Keratinocyte (primary cell): ENCODE measurements at regions not wholly inside any gene's neighbourhood (a gene's known extent, or its start where the extent isn't known, plus 50 kb on each side); places are given as distances from the start of the nearest gene placed in this dataset.

Experiments
- EZH2 ChIP-seq: IDR thresholded peaks from one replicate; pipeline ENCODE4 v1.6.1; 2012; ENCODE audit warnings: inconsistent platforms, mild to moderate bottlenecking, low read length, moderate library complexity
- TF ChIP-seq, protein P1 (sequence below), 3 experiments: IDR thresholded peaks in 1 of 3; conservative IDR thresholded peaks in 1 of 3; optimal IDR thresholded peaks in 1 of 3; 2 replicates in 2 of 3; 3 replicates in 1 of 3; pipeline versions ENCODE3 to v1.5.1; 2011; ENCODE audit warnings: low read length in 3 of 3, mild to moderate bottlenecking in 3 of 3, moderate library complexity in 2 of 3, control low read depth in 1 of 3, inconsistent platforms in 1 of 3; ENCODE audit not compliant: insufficient read depth in 2 of 3; ENCODE audit errors: extremely low read depth in 1 of 3

DNA sequence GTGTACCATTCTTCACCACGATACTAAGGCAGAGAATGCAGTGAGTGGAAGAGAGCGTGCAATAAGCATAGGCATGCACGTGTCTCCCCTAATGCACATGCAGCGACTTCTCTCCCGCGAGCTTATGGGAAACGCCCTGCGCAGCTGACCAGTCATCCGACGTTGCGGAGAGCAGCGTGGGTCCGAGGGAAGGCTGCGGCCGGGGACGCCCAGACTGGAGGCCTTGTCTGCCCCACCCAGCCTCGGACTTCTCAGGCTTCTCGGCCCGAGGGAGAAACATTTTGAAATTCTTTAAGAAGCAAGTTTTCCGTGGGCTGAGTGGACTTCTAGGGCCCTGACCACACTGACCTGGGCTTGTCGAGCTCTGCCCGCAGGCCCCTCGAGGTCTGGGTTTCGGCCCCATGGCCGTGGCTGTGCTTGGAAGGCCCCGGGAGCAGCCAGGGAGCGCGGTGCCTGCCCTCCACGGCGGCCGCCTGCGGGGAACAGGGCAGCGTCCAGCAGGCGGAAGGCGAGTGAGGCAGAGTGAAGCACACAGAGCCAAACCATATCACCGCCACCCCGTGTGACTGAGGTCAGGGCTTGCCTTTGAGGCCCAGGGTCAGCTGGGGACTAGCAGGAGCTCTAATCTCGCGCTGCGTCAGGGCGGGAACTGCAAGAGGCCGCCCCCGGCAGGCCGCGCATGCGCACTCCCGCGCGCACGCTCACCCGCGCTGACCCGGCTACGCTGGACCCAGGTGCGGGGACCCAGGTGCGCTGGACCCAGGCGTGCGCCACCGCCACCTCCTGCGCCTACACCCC, 60.0 kb upstream of the IRX1 start:
- TF ChIP-seq, protein P1, sequence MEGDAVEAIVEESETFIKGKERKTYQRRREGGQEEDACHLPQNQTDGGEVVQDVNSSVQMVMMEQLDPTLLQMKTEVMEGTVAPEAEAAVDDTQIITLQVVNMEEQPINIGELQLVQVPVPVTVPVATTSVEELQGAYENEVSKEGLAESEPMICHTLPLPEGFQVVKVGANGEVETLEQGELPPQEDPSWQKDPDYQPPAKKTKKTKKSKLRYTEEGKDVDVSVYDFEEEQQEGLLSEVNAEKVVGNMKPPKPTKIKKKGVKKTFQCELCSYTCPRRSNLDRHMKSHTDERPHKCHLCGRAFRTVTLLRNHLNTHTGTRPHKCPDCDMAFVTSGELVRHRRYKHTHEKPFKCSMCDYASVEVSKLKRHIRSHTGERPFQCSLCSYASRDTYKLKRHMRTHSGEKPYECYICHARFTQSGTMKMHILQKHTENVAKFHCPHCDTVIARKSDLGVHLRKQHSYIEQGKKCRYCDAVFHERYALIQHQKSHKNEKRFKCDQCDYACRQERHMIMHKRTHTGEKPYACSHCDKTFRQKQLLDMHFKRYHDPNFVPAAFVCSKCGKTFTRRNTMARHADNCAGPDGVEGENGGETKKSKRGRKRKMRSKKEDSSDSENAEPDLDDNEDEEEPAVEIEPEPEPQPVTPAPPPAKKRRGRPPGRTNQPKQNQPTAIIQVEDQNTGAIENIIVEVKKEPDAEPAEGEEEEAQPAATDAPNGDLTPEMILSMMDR (optimal IDR thresholded peaks at IDR 0.05 in 1 of 3, IDR thresholded peaks at IDR 0.05 in 1 of 3, conservative IDR thresholded peaks at IDR 0.05 in 1 of 3; ENCODE audit: extremely low read depth in 1 of 3, insufficient read depth in 2 of 3, low read length in 3 of 3), result no peak
- no peak for TF ChIP-seq EZH2
